H1 (cell line): ENCODE measurements at regions not wholly inside any gene's neighbourhood (a gene's known extent, or its start where the extent isn't known, plus 50 kb on each side); places are given as distances from the start of the nearest gene placed in this dataset.

Experiments used
- CTCF ChIA-PET: fragments of 300-600 bp; sonication (Branson Sonifier 250); formaldehyde crosslinking; loops from one replicate; lab custom pipeline; 2021; ENCODE audit not compliant: partially characterized antibody; lab: Charles Lee
- POLR2A ChIA-PET: fragments of 300-600 bp; sonication (Branson Sonifier 250); formaldehyde crosslinking; loops from one replicate; lab custom pipeline; 2021; ENCODE audit warnings: inconsistent platforms; ENCODE audit not compliant: partially characterized antibody; lab: Charles Lee
- DNase-seq, 2 experiments: peaks; one replicate each; pipeline versions ENCODE4 v3.0.0 to v3.0.0-alpha.2; 2010 to 2022; ENCODE audit warnings: low spot score in 2 of 2, low read depth in 1 of 2, mixed read lengths in 1 of 2
- FAIRE-seq: peaks from 2 replicates; lab custom pipeline; 2011; peaks lifted over from hg19 to GRCh38; lab: Jason Lieb, UNC
- H2AFZ ChIP-seq: 2 replicates; pipeline ENCODE4 v1.8.1; 2012; ENCODE audit warnings: low read length, inconsistent platforms
- H2AK5ac ChIP-seq: 2 replicates; pipeline ENCODE4 v1.6.1; 2013; ENCODE audit warnings: low read depth, low read length
- H2BK120ac ChIP-seq: replicated peaks from 2 replicates; pipeline ENCODE3; 2013; ENCODE audit warnings: low read depth, low read length, inconsistent platforms
- H2BK12ac ChIP-seq: 2 replicates; pipeline ENCODE4 v1.6.1; 2013; ENCODE audit warnings: low read depth, low read length
- H2BK15ac ChIP-seq: 2 replicates; pipeline ENCODE4 v1.6.1; 2013; ENCODE audit warnings: low read length
- H2BK20ac ChIP-seq: 2 replicates; pipeline ENCODE4 v1.6.1; 2013; ENCODE audit warnings: low read length
- H2BK5ac ChIP-seq: 2 replicates; pipeline ENCODE4 v1.6.1; 2013; ENCODE audit warnings: low read depth, low read length
- H3K14ac ChIP-seq: 2 replicates; pipeline ENCODE4 v1.6.1; 2013; ENCODE audit warnings: inconsistent platforms; ENCODE audit not compliant: insufficient read length
- H3K18ac ChIP-seq: 2 replicates; pipeline ENCODE4 v1.6.1; 2013; ENCODE audit warnings: low read length; ENCODE audit errors: extremely low read depth
- H3K23ac ChIP-seq: 2 replicates; pipeline ENCODE4 v1.6.1; 2013; ENCODE audit warnings: inconsistent platforms; ENCODE audit not compliant: insufficient read length
- H3K23me2 ChIP-seq: 2 replicates; pipeline ENCODE4 v1.6.1; 2013; ENCODE audit warnings: low read depth, low read length
- H3K27ac ChIP-seq: 2 replicates; pipeline ENCODE4 v1.6.1; 2011; ENCODE audit warnings: low read depth, low read length, inconsistent platforms
- H3K27me3 ChIP-seq, 4 experiments: replicated peaks in 1 of 4; 1 replicate in 1 of 4; 2 replicates in 3 of 4; pipeline versions ENCODE4 v1.6.1 to v1.8.1; 2011 to 2013; ENCODE audit warnings: low read length in 3 of 4, mild to moderate bottlenecking in 3 of 4, inconsistent platforms in 2 of 4, mixed read lengths in 2 of 4, moderate library complexity in 1 of 4; ENCODE audit not compliant: control insufficient read depth in 3 of 4, insufficient read depth in 3 of 4; ENCODE audit errors: extremely low read depth in 1 of 4
- H3K36me3 ChIP-seq, 4 experiments: 2 replicates each; pipeline versions ENCODE4 v1.6.1 to v1.8.1; 2011 to 2013; ENCODE audit warnings: mild to moderate bottlenecking in 4 of 4, low read length in 3 of 4, moderate library complexity in 2 of 4, control low read depth in 1 of 4, inconsistent platforms in 1 of 4; ENCODE audit not compliant: insufficient read depth in 4 of 4, control insufficient read depth in 2 of 4
- H3K4ac ChIP-seq: replicated peaks from 2 replicates; pipeline ENCODE3; 2013; ENCODE audit warnings: low read length, low read depth, mixed read lengths, inconsistent platforms; ENCODE audit not compliant: insufficient read length
- H3K4me1 ChIP-seq, 4 experiments: replicated peaks in 1 of 4; 1 replicate in 1 of 4; 2 replicates in 3 of 4; pipeline versions ENCODE4 v1.6.1 to v1.8.1; 2011 to 2013; ENCODE audit warnings: low read length in 3 of 4, inconsistent platforms in 2 of 4, mixed read lengths in 1 of 4; ENCODE audit not compliant: insufficient read depth in 4 of 4, control insufficient read depth in 3 of 4
- H3K4me2 ChIP-seq, 2 experiments: 2 replicates each; pipeline versions ENCODE4 v1.6.1 to v1.8.1; 2011 to 2013; ENCODE audit warnings: low read depth in 2 of 2, low read length in 2 of 2, control low read depth in 1 of 2, inconsistent platforms in 1 of 2, mild to moderate bottlenecking in 1 of 2; ENCODE audit not compliant: insufficient read depth in 1 of 2
- H3K4me3 ChIP-seq, 4 experiments: fragments of 200-600, 300-600 bp in 1 of 4; sonication (generic), shearing (Covaris generic), sonication (Bioruptor Twin) in 1 of 4; 2 replicates each; pipeline versions ENCODE4 v1.5.1 to v1.8.1; 2011 to 2016; ENCODE audit warnings: low read length in 4 of 4, low read depth in 3 of 4, control low read depth in 2 of 4, inconsistent platforms in 2 of 4, mild to moderate bottlenecking in 2 of 4, mixed read lengths in 1 of 4, moderate library complexity in 1 of 4; ENCODE audit not compliant: insufficient read depth in 2 of 4; ENCODE audit errors: extremely low read depth in 1 of 4
- H3K56ac ChIP-seq: replicated peaks from 2 replicates; pipeline ENCODE3; 2013; ENCODE audit warnings: low read depth, mild to moderate bottlenecking, mixed read lengths, low read length, inconsistent platforms; ENCODE audit not compliant: insufficient read length
- H3K79me1 ChIP-seq: 2 replicates; pipeline ENCODE4 v1.6.1; 2013; ENCODE audit warnings: low read depth, low read length, control low read depth
- H3K79me2 ChIP-seq, 2 experiments: 2 replicates each; pipeline versions ENCODE4 v1.6.1 to v1.8.1; 2012 to 2013; ENCODE audit warnings: low read length in 2 of 2, mild to moderate bottlenecking in 2 of 2, inconsistent platforms in 1 of 2; ENCODE audit not compliant: insufficient read depth in 2 of 2, control insufficient read depth in 1 of 2
- H3K9ac ChIP-seq, 4 experiments: replicated peaks in 1 of 4; 1 replicate in 1 of 4; 2 replicates in 3 of 4; pipeline versions ENCODE4 v1.6.1 to v1.8.1; 2011 to 2013; ENCODE audit warnings: low read depth in 3 of 4, low read length in 3 of 4, control low read depth in 2 of 4, mild to moderate bottlenecking in 2 of 4, moderate library complexity in 2 of 4, inconsistent platforms in 1 of 4; ENCODE audit errors: extremely low read depth in 1 of 4
- H3K9me3 ChIP-seq, 2 experiments: 2 replicates each; pipeline versions ENCODE4 v1.6.1 to v1.8.1; 2012 to 2013; ENCODE audit warnings: mild to moderate bottlenecking in 2 of 2, moderate library complexity in 2 of 2, control low read depth in 1 of 2, inconsistent platforms in 1 of 2, low read depth in 1 of 2, low read length in 1 of 2, mixed read lengths in 1 of 2; ENCODE audit not compliant: insufficient read depth in 2 of 2
- H4K20me1 ChIP-seq, 2 experiments: replicated peaks in 1 of 2; 2 replicates each; pipeline versions ENCODE3 to v1.8.1; 2011 to 2013; ENCODE audit warnings: inconsistent platforms in 2 of 2, low read length in 2 of 2, mild to moderate bottlenecking in 1 of 2; ENCODE audit not compliant: insufficient read depth in 2 of 2, control insufficient read depth in 1 of 2
- H4K5ac ChIP-seq: 2 replicates; pipeline ENCODE4 v1.6.1; 2013; ENCODE audit warnings: low read length, low read depth, mixed read lengths, inconsistent platforms; ENCODE audit not compliant: insufficient read length
- H4K8ac ChIP-seq: 2 replicates; pipeline ENCODE4 v1.8.0; 2013; ENCODE audit warnings: mild to moderate bottlenecking, moderate library complexity, low read length, inconsistent platforms; ENCODE audit not compliant: insufficient read depth; ENCODE audit errors: extremely low read depth
- H4K91ac ChIP-seq: replicated peaks from 2 replicates; pipeline ENCODE3; 2013; ENCODE audit warnings: low read length, mixed read lengths, inconsistent platforms; ENCODE audit not compliant: insufficient read length
- WGBS, 2 experiments: shearing (Covaris generic) in 1 of 2; methylation state at CpG; one replicate each; pipeline versions ENCODE4 v1.1.6 to v1.1.7; 2013 to 2015; ENCODE audit warnings: low lambda C conversion rate in 2 of 2, mixed read lengths in 2 of 2, inconsistent platforms in 1 of 2, low coverage in 1 of 2, missing lambda C conversion rate in 1 of 2; ENCODE audit not compliant: insufficient replicate concordance in 2 of 2, insufficient coverage in 1 of 2, insufficient read length in 1 of 2; ENCODE audit errors: extremely low coverage in 1 of 2, missing lambda C conversion rate in 1 of 2; 5-methylcytosine and 5-hydroxymethylcytosine counted together

GRCh38 chr2:96436416-96436815 lies 68.7 kb downstream of the NEURL3 start:
- Histone ChIP-seq H3K23me2 (no peaks in the 10 kb centered on the region), H2BK120ac (peak overlapping the region; percentile 77), H4K20me1 (no peaks in the 10 kb centered on the region), H3K18ac (no peak overlapping the region), H3K79me2 (no peaks in the 10 kb centered on the region), H3K9me3 (peaks cover 16% of the 10 kb centered on the region in 2 experiments), H3K79me1 (no peaks in the 10 kb centered on the region), H3K56ac (no peak overlapping the region), H3K27ac (no peak overlapping the region), H2BK20ac (peak overlapping the region; percentile 23; the same call in 1 of the 2 replicates), H3K4me1 (peaks cover 0 to 5% (median 3%) of the 10 kb centered on the region in 4 experiments; a peak in 4 of 7 replicates), H3K14ac (no peak overlapping the region), H4K91ac (no peak overlapping the region), H3K4me3 (peak overlapping the region in 1 of 4 experiments; percentile 29; a peak in 1 of 8 replicates), H4K5ac (no peak overlapping the region), H3K4ac (no peak overlapping the region), H3K23ac (no peak overlapping the region), H3K27me3 (no peaks in the 10 kb centered on the region), H3K9ac (no peak overlapping the region), H3K36me3 (peaks cover 0 to 6% (median 2%) of the 10 kb centered on the region in 4 experiments; a peak in 2 of 8 replicates), H2BK15ac (no peak overlapping the region), H4K8ac (no peak overlapping the region), H2BK12ac (no peak overlapping the region), H2BK5ac (peak overlapping the region; percentile 84; the same call in 1 of the 2 replicates), H2AFZ (no peak overlapping the region), H3K4me2 (peak overlapping the region; percentile 28 to 49; a peak in 2 of 4 replicates), H2AK5ac (no peak overlapping the region)
- ChIA-PET POLR2A (interaction anchor here (0.9 kb wide), 1 partner anchor 31 kb away, joined by 3 read pairs; no protein-coding TSS in a partner anchor), CTCF (interaction anchor here (1.1 to 1.7 kb wide), 5 partner anchors 23 to 114 kb away, joined by 3 to 5 read pairs (median 3); no protein-coding TSS in a partner anchor)
- 49% methylated on average over 2 of the region's 2 CpGs; no CpG with 5 or more reads in 1 of the 2 experiments for WGBS, 2 experiments
- DNase-seq (no peak), FAIRE-seq (no peak)
